Transverse colon (tissue), 4 donors: ENCODE measurements at regions not wholly inside any gene's neighbourhood (a gene's known extent, or its start where the extent isn't known, plus 50 kb on each side); places are given as distances from the start of the nearest gene placed in this dataset.
"Not testable (repeated sequence)": the region's sequence is repeated elsewhere in the genome, so short reads cannot be mapped to it uniquely, and the experiment has no call there.

Experiments used
- DNase-seq: peaks from one replicate; pipeline ENCODE4 v3.0.0-alpha.2; 2019
- H3K27ac ChIP-seq, 4 donors: fragments of 200-600 bp; sonication (generic); 2 replicates each; pipeline ENCODE4 v1.5.1; 2016 to 2018; ENCODE audit warnings: inconsistent platforms in 4 of 4
- H3K27me3 ChIP-seq: fragments of 200-600 bp; sonication (generic); 2 replicates; pipeline ENCODE4 v1.5.1; 2017; ENCODE audit warnings: inconsistent platforms
- H3K36me3 ChIP-seq, 4 donors: fragments of 200-600 bp; sonication (generic); 2 replicates each; pipeline ENCODE4 v1.5.1; 2017 to 2019; ENCODE audit warnings: inconsistent platforms in 4 of 4
- H3K4me1 ChIP-seq, 4 donors: fragments of 200-600 bp; sonication (generic); 2 replicates each; pipeline ENCODE4 v1.5.1; 2017 to 2020; ENCODE audit warnings: inconsistent platforms in 4 of 4
- H3K4me3 ChIP-seq, 4 donors: fragments of 200-600 bp; sonication (generic); 1 replicate in 1 of 4; 2 replicates in 3 of 4; pipeline versions ENCODE4 v1.5.1 to v1.6.1; 2017 to 2019; ENCODE audit warnings: inconsistent platforms in 4 of 4
- H3K9me3 ChIP-seq, 2 donors: fragments of 200-600 bp; sonication (generic); 2 replicates each; pipeline ENCODE4 v1.5.1; 2017 to 2019; ENCODE audit warnings: inconsistent platforms in 2 of 2
- CTCF ChIP-seq, 5 experiments: fragments of 200-600 bp in 3 of 5; fragments of 450-650 bp in 2 of 5; sonication (generic) in 3 of 5; IDR thresholded peaks; 1 replicate in 2 of 5; 2 replicates in 3 of 5; pipeline ENCODE4 v1.5.1; 2016 to 2017; ENCODE audit warnings: antibody characterized with exemption in 5 of 5, inconsistent platforms in 3 of 5, mild to moderate bottlenecking in 2 of 5, moderate library complexity in 1 of 5
- EP300 ChIP-seq: sonication (generic); formaldehyde crosslinking; IDR thresholded peaks from one replicate; pipeline ENCODE4 v1.6.1; 2017; ENCODE audit warnings: antibody characterized with exemption, low read depth
- POLR2A ChIP-seq: fragments of 450-650 bp; IDR thresholded peaks from one replicate; pipeline ENCODE4 v1.6.1; 2016; ENCODE audit warnings: antibody characterized with exemption, mild to moderate bottlenecking, moderate library complexity
- POLR2AphosphoS5 ChIP-seq, 3 donors: sonication (generic); formaldehyde crosslinking; IDR thresholded peaks; one replicate each; pipeline ENCODE4 v1.6.1; 2016; ENCODE audit warnings: antibody characterized with exemption in 3 of 3
- WGBS, 2 donors: methylation state at CpG; one replicate each; pipeline ENCODE4 v1.1.5; 2018; ENCODE audit warnings: low coverage in 1 of 2; 5-methylcytosine and 5-hydroxymethylcytosine counted together
- in situ Hi-C, 4 donors: fragments of 200-750 bp; cut with MboI; loops; one replicate each; pipeline versions ENCODE4 v1.15.0 to v1.15.1; 2017; ENCODE audit warnings: low sequenced_read_pairs in 3 of 4, low pct_ligation_motif_present in 1 of 4, low pct_unique_long_range_greater_than_20kb in 1 of 4
- intact Hi-C: fragments of 100-400 bp; cut with DNase I; formaldehyde crosslinking; loops from one replicate; pipeline ENCODE4 v1.15.1; 2023; ENCODE audit warnings: low total_unique reads

DNA sequence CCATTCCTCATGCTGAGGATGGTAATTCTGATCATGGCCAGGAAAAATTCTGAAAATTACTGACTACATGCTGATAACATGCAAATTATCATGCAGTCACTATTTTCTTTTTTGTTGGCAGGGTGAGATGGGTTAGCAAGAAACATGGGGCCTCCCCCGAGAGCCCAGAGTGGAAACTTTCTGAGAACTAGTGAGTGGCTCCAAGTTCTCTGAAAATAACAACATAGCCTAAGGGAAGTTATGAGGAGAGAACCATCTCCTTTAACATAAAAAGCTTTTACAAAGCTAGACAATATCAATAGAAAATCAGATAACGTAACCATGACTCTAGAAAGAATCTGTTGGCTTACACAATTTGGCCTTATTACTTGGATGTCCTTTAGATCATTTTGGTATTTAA, 254.2 kb downstream of the PLOD2 start:
- no peak for DNase-seq
- in situ Hi-C loops: no loop called here
- 72 to 75% methylated on average over 1 to 2 of the region's 2 CpGs for WGBS, 2 donors
- Histone ChIP-seq H3K4me1 (no peaks in the 10 kb centered on the region), H3K9me3 (no peaks in the 10 kb centered on the region), H3K36me3 (no peaks in the 10 kb centered on the region), H3K27me3 (no peaks in the 10 kb centered on the region), H3K27ac (no peak overlapping the region), H3K4me3 (no peak overlapping the region)
- intact Hi-C loops: no loop called here
- no peak for TF ChIP-seq EP300
- TF ChIP-seq POLR2A: no peak
- no peak for TF ChIP-seq POLR2AphosphoS5 (IDR thresholded peaks at IDR 0.05)
- no peak for TF ChIP-seq CTCF (IDR thresholded peaks at IDR 0.05)

GRCh38 chr3:145911016-145911415, 250.0 kb downstream of the PLOD2 start:
- in situ Hi-C loops (no loop called here), intact Hi-C loops (no loop called here)
- H3K27ac ChIP-seq: no peak overlapping the region
- no peak for DNase-seq
- no peaks in the 10 kb centered on the region for H3K36me3 ChIP-seq
- no peaks in the 10 kb centered on the region for H3K27me3 ChIP-seq
- no peak for TF ChIP-seq POLR2AphosphoS5 (IDR thresholded peaks at IDR 0.05)
- TF ChIP-seq CTCF (IDR thresholded peaks at IDR 0.05): no peak
- no peak for TF ChIP-seq EP300
- TF ChIP-seq POLR2A: no peak
- 51 to 60% methylated on average over 2 of the region's 2 CpGs for WGBS, 2 donors
- H3K9me3 ChIP-seq: no peaks in the 10 kb centered on the region
- H3K4me1 ChIP-seq: no peaks in the 10 kb centered on the region
- H3K4me3 ChIP-seq: no peak overlapping the region

GRCh38 chr3:145915787-145916186, 245.2 kb downstream of the PLOD2 start:
- intact Hi-C loops (no loop called here), in situ Hi-C loops (no loop called here)
- Histone ChIP-seq H3K9me3 (no peaks in the 10 kb centered on the region), H3K36me3 (no peaks in the 10 kb centered on the region), H3K4me1 (no peaks in the 10 kb centered on the region), H3K27me3 (no peaks in the 10 kb centered on the region), H3K27ac (no peak overlapping the region), H3K4me3 (no peak overlapping the region)
- DNase-seq: no peak
- 52 to 63% methylated on average over 3 of the region's 3 CpGs for WGBS, 2 donors
- TF ChIP-seq POLR2AphosphoS5 (IDR thresholded peaks at IDR 0.05) (no peak), CTCF (IDR thresholded peaks at IDR 0.05) (no peak), POLR2A (no peak), EP300 (no peak)

GRCh38 chr3:145927736-145928135, 233.2 kb downstream of the PLOD2 start:
- H3K9me3 ChIP-seq, H3K4me1 ChIP-seq, H3K27me3 ChIP-seq, H3K36me3 ChIP-seq, H3K4me3 ChIP-seq, DNase-seq, H3K27ac ChIP-seq, intact Hi-C loops, in situ Hi-C loops: not testable (repeated sequence)
- WGBS, 2 donors: 92% methylated on average over 14 of the region's 21 CpGs; no CpG with 5 or more reads in 1 of the 2 donors

- Histone ChIP-seq H3K36me3 (no peaks in the 10 kb centered on the region), H3K4me3 (no peak overlapping the region), H3K4me1 (no peaks in the 10 kb centered on the region), H3K9me3 (no peaks in the 10 kb centered on the region), H3K27me3 (no peaks in the 10 kb centered on the region), H3K27ac (no peak overlapping the region)
- 86 to 87% methylated on average over 6 of the region's 6 CpGs for WGBS, 2 donors
- intact Hi-C loops (no loop called here), in situ Hi-C loops (no loop called here)
- no peak for DNase-seq
- TF ChIP-seq CTCF (IDR thresholded peaks at IDR 0.05): no peak
- TF ChIP-seq POLR2AphosphoS5 (IDR thresholded peaks at IDR 0.05): no peak
- no peak for TF ChIP-seq EP300
- TF ChIP-seq POLR2A: no peak
Measured at GRCh38 chr3:145936971-145937370, 224.0 kb downstream of the PLOD2 start.
